ENCODE measurements at regions not wholly inside any gene's neighbourhood (a gene's known extent, or its start where the extent isn't known, plus 50 kb on each side); places are given as distances from the start of the nearest gene placed in this dataset.

- intact Hi-C loops (cut with DNase I), result loop anchor here in 1 of 10 donors (10.0 kb wide), 1 partner anchor 191 kb away; no protein-coding TSS in a partner anchor
- Histone ChIP-seq H3K27me3 (no peaks in the 10 kb centered on the region), H3K27ac (no peak overlapping the region), H3K4me1 (peaks cover 0 to 8% (median 0%) of the 10 kb centered on the region in 12 donors), H3K36me3 (no peaks in the 10 kb centered on the region), H3K4me3 (no peak overlapping the region), H3K9me3 (no peaks in the 10 kb centered on the region)
- DNase-seq (no peak), ATAC-seq (peak in 1 of 4 donors; percentile 22)
- TF ChIP-seq POLR2A (IDR thresholded peaks at IDR 0.05) (no peak), CTCF (IDR thresholded peaks at IDR 0.05) (no peak)
- 57 to 77% (median 67%) methylated on average over 11 of the region's 11 CpGs for WGBS, 4 donors
Measured at GRCh38 chr18:11323359-11323819, 174.0 kb upstream of the PIEZO2 start.

- no peak overlapping the region for H3K4me3 ChIP-seq
- no peak for DNase-seq
- 68 to 81% (median 75%) methylated on average over 6 to 7 of the region's 7 CpGs for WGBS, 4 donors
Measured at GRCh38 chr18:11322716-11323115, 173.3 kb upstream of the PIEZO2 start.

GRCh38 chr18:11322006-11322405 lies 172.6 kb upstream of the PIEZO2 start:
- TF ChIP-seq POLR2A (IDR thresholded peaks at IDR 0.05) (no peak), CTCF (IDR thresholded peaks at IDR 0.05) (no peak)
- Histone ChIP-seq H3K9me3 (no peaks in the 10 kb centered on the region), H3K4me3 (no peak overlapping the region), H3K4me1 (peaks cover 0 to 5% (median 0%) of the 10 kb centered on the region in 12 donors), H3K36me3 (no peaks in the 10 kb centered on the region), H3K27me3 (no peaks in the 10 kb centered on the region), H3K27ac (no peak overlapping the region)
- intact Hi-C loops (cut with DNase I), result loop anchor here in 1 of 10 donors (10.0 kb wide), 1 partner anchor 193 kb away; no protein-coding TSS in a partner anchor
- 53 to 79% (median 62%) methylated on average over 4 of the region's 4 CpGs for WGBS, 4 donors
- ATAC-seq, result no peak
- DNase-seq, result no peak

More at GRCh38 chr18:11322716-11323115, 173.3 kb upstream of the PIEZO2 start:
- ATAC-seq, result no peak
- peaks cover 0 to 5% (median 0%) of the 10 kb centered on the region in 12 donors for H3K4me1 ChIP-seq
- intact Hi-C loops (cut with DNase I), result loop anchor here in 1 of 10 donors (10.0 kb wide), 1 partner anchor 192 kb away; no protein-coding TSS in a partner anchor
- no peaks in the 10 kb centered on the region for H3K36me3 ChIP-seq
- H3K9me3 ChIP-seq, result no peaks in the 10 kb centered on the region
- no peak for TF ChIP-seq POLR2A (IDR thresholded peaks at IDR 0.05)
- TF ChIP-seq CTCF (IDR thresholded peaks at IDR 0.05), result no peak
- H3K27ac ChIP-seq, result no peak overlapping the region
- H3K27me3 ChIP-seq, result no peaks in the 10 kb centered on the region

- intact Hi-C loops (cut with DNase I), result loop anchor here in 1 of 10 donors (10.0 kb wide), 1 partner anchor 194 kb away; no protein-coding TSS in a partner anchor
- TF ChIP-seq POLR2A (IDR thresholded peaks at IDR 0.05), result no peak
- no peak for TF ChIP-seq CTCF (IDR thresholded peaks at IDR 0.05)
- no peaks in the 10 kb centered on the region for H3K36me3 ChIP-seq
- DNase-seq (no peak), ATAC-seq (no peak)
- H3K9me3 ChIP-seq, result no peaks in the 10 kb centered on the region
- no peak overlapping the region for H3K27ac ChIP-seq
- peaks cover 0 to 5% (median 0%) of the 10 kb centered on the region in 12 donors for H3K4me1 ChIP-seq
- 56 to 71% (median 68%) methylated on average over 11 of the region's 11 CpGs for WGBS, 4 donors
- no peak overlapping the region for H3K4me3 ChIP-seq
- no peaks in the 10 kb centered on the region for H3K27me3 ChIP-seq
Measured at GRCh38 chr18:11320986-11321385, 171.6 kb upstream of the PIEZO2 start.
